Panc1 (cell line): ENCODE measurements at regions not wholly inside any gene's neighbourhood (a gene's known extent, or its start where the extent isn't known, plus 50 kb on each side); places are given as distances from the start of the nearest gene placed in this dataset.

Source experiments
- ATAC-seq: fragments of 200-7000 bp; cut with Tn5 transposase; 2 replicates; pipeline ENCODE4 v1.9.1; 2020; ENCODE audit warnings: mild to moderate bottlenecking, moderate library complexity
- BruUV-seq: library from RNA; stranded (reverse); fragments of 400-500 nt; replicated peaks from 2 replicates; lab custom pipeline; 2021; lab: Mats Ljungman, UMichigan
- CTCF ChIA-PET: fragments of 300-600 bp; sonication (Branson Sonifier 250); formaldehyde crosslinking; loops from one replicate; lab custom pipeline; 2022; ENCODE audit warnings: antibody characterized with exemption; lab: Charles Lee
- POLR2A ChIA-PET: fragments of 300-600 bp; sonication (Branson Sonifier 250); formaldehyde crosslinking; loops from one replicate; lab custom pipeline; 2022; ENCODE audit warnings: antibody characterized with exemption; lab: Charles Lee
- DNase-seq: peaks from one replicate; pipeline ENCODE4 v3.0.0-alpha.2; 2010; ENCODE audit warnings: low read depth, low spot score
- H3K27ac ChIP-seq: 2 replicates; pipeline ENCODE4 v1.5.1; 2011; ENCODE audit warnings: mild to moderate bottlenecking, low read length, inconsistent platforms
- H3K27me3 ChIP-seq: fragments of 200-500 bp; sonication (Bioruptor generic); 2 replicates; pipeline ENCODE4 v1.6.0; 2014; ENCODE audit warnings: low read length, inconsistent platforms; ENCODE audit not compliant: control insufficient read depth, insufficient read depth
- H3K36me3 ChIP-seq: fragments of 200-500 bp; sonication (Bioruptor generic); 2 replicates; pipeline ENCODE4 v1.5.1; 2014; ENCODE audit warnings: inconsistent platforms, mild to moderate bottlenecking, low read length, moderate library complexity; ENCODE audit not compliant: control insufficient read depth, insufficient read depth
- H3K4me1 ChIP-seq: 2 replicates; pipeline ENCODE4 v1.5.1; 2011; ENCODE audit warnings: inconsistent platforms, mild to moderate bottlenecking, low read length, moderate library complexity; ENCODE audit not compliant: control insufficient read depth, insufficient read depth
- H3K4me3 ChIP-seq, 2 experiments: 2 replicates each; pipeline ENCODE4 v1.5.1; 2011 to 2012; ENCODE audit warnings: low read depth in 2 of 2, low read length in 2 of 2, mild to moderate bottlenecking in 2 of 2, inconsistent platforms in 1 of 2, moderate library complexity in 1 of 2
- H3K9me3 ChIP-seq: fragments of 200-500 bp; sonication (Bioruptor generic); 2 replicates; pipeline ENCODE4 v1.5.1; 2014; ENCODE audit warnings: low read depth, mild to moderate bottlenecking, inconsistent platforms, low read length, moderate library complexity; ENCODE audit not compliant: control insufficient read depth, insufficient read depth
- POLR2AphosphoS5 ChIP-seq: IDR thresholded peaks from 2 replicates; pipeline ENCODE4 v1.6.1; 2012; ENCODE audit warnings: mild to moderate bottlenecking, low read depth, low read length, moderate library complexity
- SIN3A ChIP-seq: IDR thresholded peaks from 2 replicates; pipeline ENCODE4 v1.6.1; 2012; ENCODE audit warnings: low read depth, mild to moderate bottlenecking, low read length, moderate library complexity, borderline replicate concordance; ENCODE audit not compliant: insufficient read depth
- TCF7L2 ChIP-seq: IDR thresholded peaks from 2 replicates; pipeline ENCODE4 v1.6.1; 2011; ENCODE audit warnings: mild to moderate bottlenecking, low read depth, low read length, inconsistent platforms
- in situ Hi-C: cut with HindIII; loops from 2 replicates; pipeline ENCODE4 v1.10.0; 2016; ENCODE audit warnings: low sequenced_read_pairs, low pct_unique_long_range_greater_than_20kb
- intact Hi-C: fragments of 100-400 bp; cut with micrococcal nuclease; formaldehyde crosslinking; loops from one replicate; pipeline ENCODE4 v1.10.0; 2022; ENCODE audit not compliant: unreplicated experiment
- TF ChIP-seq, protein P1 (sequence below), 2 experiments: IDR thresholded peaks; 2 replicates each; pipeline ENCODE4 v1.6.1; 2011 to 2012; ENCODE audit warnings: low read depth in 2 of 2, control low read depth in 1 of 2, low read length in 1 of 2, mild to moderate bottlenecking in 1 of 2, moderate library complexity in 1 of 2; ENCODE audit not compliant: insufficient read depth in 1 of 2
- TF ChIP-seq, protein P2 (sequence below): fragments of 450-650 bp; IDR thresholded peaks from 2 replicates; pipeline ENCODE4 v1.5.1; 2017; ENCODE audit warnings: mild to moderate bottlenecking

DNA sequence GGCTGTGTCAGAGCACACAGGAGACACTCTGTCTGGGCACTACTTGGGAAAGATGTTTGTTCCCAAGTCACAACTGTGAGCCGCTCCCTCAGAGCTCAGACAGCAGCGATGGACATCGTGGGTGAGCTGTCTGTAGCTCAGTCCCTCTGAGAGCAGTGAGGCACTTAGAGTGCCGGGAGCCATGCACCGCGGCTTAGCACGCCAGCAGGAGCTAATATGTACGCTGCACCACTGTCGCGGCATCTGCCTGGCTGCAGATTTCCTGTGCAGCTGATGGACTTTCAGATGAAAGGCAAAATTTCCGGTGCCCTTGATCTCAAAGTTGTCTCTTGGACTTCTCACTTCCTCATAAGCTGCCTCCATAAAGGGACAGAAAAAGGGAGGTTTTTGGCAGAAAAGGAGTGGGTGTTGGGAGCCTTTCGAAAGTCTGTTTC is 92.8 kb upstream of the ZNF469 start:
- CTCF ChIA-PET, result no interaction called here
- intact Hi-C loops, result no loop called here
- POLR2A ChIA-PET, result no interaction called here

DNA sequence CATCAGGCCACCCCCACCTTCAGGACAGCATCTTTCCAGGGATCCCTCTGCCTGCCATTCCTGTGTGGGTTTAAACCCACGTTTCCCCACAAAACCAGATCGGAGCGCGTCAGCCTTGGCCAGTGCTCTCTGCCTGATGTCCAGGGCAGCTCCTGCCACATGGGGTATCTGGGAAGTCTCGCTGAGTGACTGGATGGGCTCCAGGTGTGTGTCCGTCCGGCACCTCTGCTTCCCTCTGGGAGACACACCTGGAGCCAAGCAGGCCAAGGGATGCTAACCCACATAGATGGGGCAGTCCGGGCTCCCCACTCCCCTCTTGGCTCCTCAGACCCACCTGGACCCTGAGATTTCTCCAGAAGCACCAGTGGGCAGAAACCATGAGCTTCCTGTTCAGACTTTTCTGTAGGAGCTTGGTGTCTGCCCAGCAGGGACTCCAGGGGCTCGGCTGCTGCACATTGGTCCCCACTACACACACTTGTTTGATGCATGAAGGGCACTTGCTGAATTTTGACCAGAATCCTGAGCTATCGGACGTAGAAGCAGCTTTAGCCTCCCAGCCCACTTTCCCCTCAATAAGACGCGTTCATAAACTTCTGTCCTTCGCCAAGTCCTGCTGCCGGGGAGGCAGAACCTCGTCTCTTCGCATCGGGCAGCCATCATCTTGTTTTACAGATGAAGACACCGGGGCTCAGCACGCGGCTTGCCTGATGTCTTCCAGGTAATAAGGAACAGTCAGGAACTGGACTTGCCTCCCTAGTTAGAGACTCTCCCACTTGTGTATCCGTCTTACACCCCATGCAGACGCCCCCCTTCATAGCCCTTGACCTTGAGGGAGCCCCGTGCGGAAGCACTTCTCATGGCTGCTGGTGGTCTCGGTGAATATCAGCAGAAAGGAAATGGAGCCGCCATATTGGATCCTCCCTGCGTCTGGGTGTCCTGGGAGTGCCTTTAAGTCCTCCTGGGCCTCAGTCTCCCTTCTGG is 91.6 kb upstream of the ZNF469 start:
- H3K4me3 ChIP-seq, result no peak overlapping the region
- DNase-seq, result no peak
- intact Hi-C loops, result no loop called here
- H3K9me3 ChIP-seq, result no peaks in the 10 kb centered on the region
- no TSS peak for BruUV-seq
- H3K36me3 ChIP-seq, result no peaks in the 10 kb centered on the region
- TF ChIP-seq, protein P1, sequence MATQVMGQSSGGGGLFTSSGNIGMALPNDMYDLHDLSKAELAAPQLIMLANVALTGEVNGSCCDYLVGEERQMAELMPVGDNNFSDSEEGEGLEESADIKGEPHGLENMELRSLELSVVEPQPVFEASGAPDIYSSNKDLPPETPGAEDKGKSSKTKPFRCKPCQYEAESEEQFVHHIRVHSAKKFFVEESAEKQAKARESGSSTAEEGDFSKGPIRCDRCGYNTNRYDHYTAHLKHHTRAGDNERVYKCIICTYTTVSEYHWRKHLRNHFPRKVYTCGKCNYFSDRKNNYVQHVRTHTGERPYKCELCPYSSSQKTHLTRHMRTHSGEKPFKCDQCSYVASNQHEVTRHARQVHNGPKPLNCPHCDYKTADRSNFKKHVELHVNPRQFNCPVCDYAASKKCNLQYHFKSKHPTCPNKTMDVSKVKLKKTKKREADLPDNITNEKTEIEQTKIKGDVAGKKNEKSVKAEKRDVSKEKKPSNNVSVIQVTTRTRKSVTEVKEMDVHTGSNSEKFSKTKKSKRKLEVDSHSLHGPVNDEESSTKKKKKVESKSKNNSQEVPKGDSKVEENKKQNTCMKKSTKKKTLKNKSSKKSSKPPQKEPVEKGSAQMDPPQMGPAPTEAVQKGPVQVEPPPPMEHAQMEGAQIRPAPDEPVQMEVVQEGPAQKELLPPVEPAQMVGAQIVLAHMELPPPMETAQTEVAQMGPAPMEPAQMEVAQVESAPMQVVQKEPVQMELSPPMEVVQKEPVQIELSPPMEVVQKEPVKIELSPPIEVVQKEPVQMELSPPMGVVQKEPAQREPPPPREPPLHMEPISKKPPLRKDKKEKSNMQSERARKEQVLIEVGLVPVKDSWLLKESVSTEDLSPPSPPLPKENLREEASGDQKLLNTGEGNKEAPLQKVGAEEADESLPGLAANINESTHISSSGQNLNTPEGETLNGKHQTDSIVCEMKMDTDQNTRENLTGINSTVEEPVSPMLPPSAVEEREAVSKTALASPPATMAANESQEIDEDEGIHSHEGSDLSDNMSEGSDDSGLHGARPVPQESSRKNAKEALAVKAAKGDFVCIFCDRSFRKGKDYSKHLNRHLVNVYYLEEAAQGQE (IDR thresholded peaks at IDR 0.05; ENCODE audit: insufficient read depth in 1 of 2, low read depth in 2 of 2, low read length in 1 of 2), result no peak
- TF ChIP-seq TCF7L2 (no peak), SIN3A (no peak), POLR2AphosphoS5 (no peak)
- TF ChIP-seq, protein P2, sequence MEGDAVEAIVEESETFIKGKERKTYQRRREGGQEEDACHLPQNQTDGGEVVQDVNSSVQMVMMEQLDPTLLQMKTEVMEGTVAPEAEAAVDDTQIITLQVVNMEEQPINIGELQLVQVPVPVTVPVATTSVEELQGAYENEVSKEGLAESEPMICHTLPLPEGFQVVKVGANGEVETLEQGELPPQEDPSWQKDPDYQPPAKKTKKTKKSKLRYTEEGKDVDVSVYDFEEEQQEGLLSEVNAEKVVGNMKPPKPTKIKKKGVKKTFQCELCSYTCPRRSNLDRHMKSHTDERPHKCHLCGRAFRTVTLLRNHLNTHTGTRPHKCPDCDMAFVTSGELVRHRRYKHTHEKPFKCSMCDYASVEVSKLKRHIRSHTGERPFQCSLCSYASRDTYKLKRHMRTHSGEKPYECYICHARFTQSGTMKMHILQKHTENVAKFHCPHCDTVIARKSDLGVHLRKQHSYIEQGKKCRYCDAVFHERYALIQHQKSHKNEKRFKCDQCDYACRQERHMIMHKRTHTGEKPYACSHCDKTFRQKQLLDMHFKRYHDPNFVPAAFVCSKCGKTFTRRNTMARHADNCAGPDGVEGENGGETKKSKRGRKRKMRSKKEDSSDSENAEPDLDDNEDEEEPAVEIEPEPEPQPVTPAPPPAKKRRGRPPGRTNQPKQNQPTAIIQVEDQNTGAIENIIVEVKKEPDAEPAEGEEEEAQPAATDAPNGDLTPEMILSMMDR, result no peak
- no peaks in the 10 kb centered on the region for H3K27me3 ChIP-seq
- H3K27ac ChIP-seq, result no peak overlapping the region
- CTCF ChIA-PET, result no interaction called here
- POLR2A ChIA-PET, result no interaction called here
- ATAC-seq, result no peak
- in situ Hi-C loops, result loop anchor here (10.0 kb wide), 1 partner anchor 114 kb away; no protein-coding TSS in a partner anchor
- H3K4me1 ChIP-seq, result no peaks in the 10 kb centered on the region

More for the DNA sequence above, 92.8 kb upstream of the ZNF469 start:
- DNase-seq (no peak), ATAC-seq (no peak)
- Histone ChIP-seq H3K27me3 (no peaks in the 10 kb centered on the region), H3K36me3 (no peaks in the 10 kb centered on the region), H3K27ac (no peak overlapping the region), H3K4me3 (no peak overlapping the region), H3K4me1 (no peaks in the 10 kb centered on the region), H3K9me3 (no peaks in the 10 kb centered on the region)
- in situ Hi-C loops, result loop anchor here (10.0 kb wide), 1 partner anchor 115 kb away; no protein-coding TSS in a partner anchor
- TF ChIP-seq, protein P1 (IDR thresholded peaks at IDR 0.05; ENCODE audit: insufficient read depth in 1 of 2, low read depth in 2 of 2, low read length in 1 of 2), result no peak
- TF ChIP-seq, protein P2, result no peak
- TF ChIP-seq POLR2AphosphoS5 (no peak), SIN3A (no peak), TCF7L2 (no peak)
- no TSS peak for BruUV-seq
